OCI-LY7 (cell line): ENCODE measurements at regions not wholly inside any gene's neighbourhood (a gene's known extent, or its start where the extent isn't known, plus 50 kb on each side); places are given as distances from the start of the nearest gene placed in this dataset.

Experiments
- EZH2phosphoT487 ChIP-seq: fragments of 200-600 bp; sonication (generic); IDR thresholded peaks from 2 replicates; pipeline ENCODE4 v1.6.1; 2018; ENCODE audit warnings: low read depth, borderline replicate concordance, mild to moderate bottlenecking, mixed run types, antibody characterized with exemption, low read length, moderate library complexity, mixed read lengths
- TF ChIP-seq, protein P1 (sequence below): fragments of 200-600 bp; sonication (generic); conservative IDR thresholded peaks from 2 replicates; pipeline ENCODE4 v1.5.1; 2014; ENCODE audit warnings: mild to moderate bottlenecking, antibody characterized with exemption, low read length, moderate library complexity, mixed read lengths

DNA sequence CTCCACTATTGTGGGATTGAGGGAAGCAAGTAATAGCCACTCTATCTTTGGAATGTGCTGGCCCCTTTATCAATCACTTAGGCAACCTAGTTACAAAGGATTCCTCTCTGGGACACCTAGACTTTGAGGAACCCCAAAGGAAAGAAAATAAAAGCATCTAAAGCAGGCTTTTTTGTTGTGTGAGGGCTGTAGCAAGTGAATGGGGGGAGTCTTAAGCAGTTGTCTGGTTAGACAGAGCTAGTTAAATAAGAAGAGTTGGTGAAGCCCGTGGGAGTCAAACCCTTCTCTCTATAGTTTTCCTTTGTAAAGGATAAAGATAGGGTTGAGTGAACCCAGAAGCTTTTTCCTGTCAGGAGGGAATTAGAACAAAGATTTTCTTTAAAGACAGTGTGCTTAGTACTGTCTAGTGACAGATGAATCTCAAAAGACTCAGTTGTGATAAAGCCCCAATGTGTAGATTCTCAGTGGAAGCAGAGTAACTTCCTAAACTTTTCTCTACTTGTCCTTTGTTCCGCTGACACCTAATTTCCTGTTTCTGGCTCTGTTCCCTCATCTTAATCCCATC, 63.3 kb downstream of the HDGFL1 start:
- TF ChIP-seq, protein P1, sequence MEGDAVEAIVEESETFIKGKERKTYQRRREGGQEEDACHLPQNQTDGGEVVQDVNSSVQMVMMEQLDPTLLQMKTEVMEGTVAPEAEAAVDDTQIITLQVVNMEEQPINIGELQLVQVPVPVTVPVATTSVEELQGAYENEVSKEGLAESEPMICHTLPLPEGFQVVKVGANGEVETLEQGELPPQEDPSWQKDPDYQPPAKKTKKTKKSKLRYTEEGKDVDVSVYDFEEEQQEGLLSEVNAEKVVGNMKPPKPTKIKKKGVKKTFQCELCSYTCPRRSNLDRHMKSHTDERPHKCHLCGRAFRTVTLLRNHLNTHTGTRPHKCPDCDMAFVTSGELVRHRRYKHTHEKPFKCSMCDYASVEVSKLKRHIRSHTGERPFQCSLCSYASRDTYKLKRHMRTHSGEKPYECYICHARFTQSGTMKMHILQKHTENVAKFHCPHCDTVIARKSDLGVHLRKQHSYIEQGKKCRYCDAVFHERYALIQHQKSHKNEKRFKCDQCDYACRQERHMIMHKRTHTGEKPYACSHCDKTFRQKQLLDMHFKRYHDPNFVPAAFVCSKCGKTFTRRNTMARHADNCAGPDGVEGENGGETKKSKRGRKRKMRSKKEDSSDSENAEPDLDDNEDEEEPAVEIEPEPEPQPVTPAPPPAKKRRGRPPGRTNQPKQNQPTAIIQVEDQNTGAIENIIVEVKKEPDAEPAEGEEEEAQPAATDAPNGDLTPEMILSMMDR = no peak
- no peak for TF ChIP-seq EZH2phosphoT487
